Keratinocyte (primary cell): ENCODE measurements at regions not wholly inside any gene's neighbourhood (a gene's known extent, or its start where the extent isn't known, plus 50 kb on each side); places are given as distances from the start of the nearest gene placed in this dataset.

Source experiments
- CTCF ChIP-seq, 3 experiments: IDR thresholded peaks in 1 of 3; conservative IDR thresholded peaks in 1 of 3; optimal IDR thresholded peaks in 1 of 3; 2 replicates in 2 of 3; 3 replicates in 1 of 3; pipeline versions ENCODE3 to v1.5.1; 2011; ENCODE audit warnings: low read length in 3 of 3, mild to moderate bottlenecking in 3 of 3, moderate library complexity in 2 of 3, control low read depth in 1 of 3, inconsistent platforms in 1 of 3; ENCODE audit not compliant: insufficient read depth in 2 of 3; ENCODE audit errors: extremely low read depth in 1 of 3
- EZH2 ChIP-seq: IDR thresholded peaks from one replicate; pipeline ENCODE4 v1.6.1; 2012; ENCODE audit warnings: inconsistent platforms, mild to moderate bottlenecking, low read length, moderate library complexity

- TF ChIP-seq CTCF (optimal IDR thresholded peaks at IDR 0.05 in 1 of 3, IDR thresholded peaks at IDR 0.05 in 1 of 3, conservative IDR thresholded peaks at IDR 0.05 in 1 of 3; ENCODE audit: extremely low read depth in 1 of 3, insufficient read depth in 2 of 3, low read length in 3 of 3): no peak
- no peak for TF ChIP-seq EZH2
These were observed 144.1 kb downstream of the INSIG2 start for GRCh38 chr2:118232391-118232790.
